GM18507 (cell line): ENCODE measurements at regions not wholly inside any gene's neighbourhood (a gene's known extent, or its start where the extent isn't known, plus 50 kb on each side); places are given as distances from the start of the nearest gene placed in this dataset.

ENCODE experiments used
- DNase-seq: peaks from one replicate; pipeline ENCODE4 v3.0.0; 2011; ENCODE audit warnings: low read depth; ENCODE audit not compliant: insufficient read length; ENCODE audit errors: extremely low spot score
- FAIRE-seq: peaks from 2 replicates; lab custom pipeline; 2011; peaks lifted over from hg19 to GRCh38; lab: Jason Lieb, UNC

DNA sequence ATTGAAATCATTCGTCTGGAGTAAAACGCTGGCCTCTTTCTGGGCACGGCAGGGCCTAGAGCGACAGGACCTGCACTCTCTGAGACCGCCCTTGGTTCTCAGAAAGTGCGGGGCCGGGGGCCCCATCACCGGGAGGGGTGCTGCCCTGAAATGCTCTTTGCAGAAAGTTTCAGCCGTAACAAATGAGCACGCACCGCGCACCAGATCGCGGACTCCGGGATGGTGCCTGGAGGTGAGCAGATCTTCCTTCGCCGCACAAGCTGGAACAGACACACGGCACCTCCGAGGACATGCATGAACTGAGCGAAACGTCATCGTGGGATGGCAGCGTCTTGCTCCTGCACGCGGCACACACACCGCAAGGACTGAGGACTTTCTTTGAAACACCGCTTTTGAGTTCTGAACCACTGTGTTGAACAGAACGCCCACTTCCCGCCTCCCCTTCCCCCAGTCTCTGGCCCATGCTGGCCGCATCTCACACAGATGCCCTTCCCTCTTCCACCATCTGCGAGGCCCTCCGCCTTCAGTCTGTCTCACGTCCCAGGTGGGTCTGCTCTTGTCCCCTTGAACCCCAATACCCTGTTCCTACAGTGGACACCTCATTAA, 538.7 kb upstream of the MGMT start:
- DNase-seq (no peak), FAIRE-seq (no peak)

DNA sequence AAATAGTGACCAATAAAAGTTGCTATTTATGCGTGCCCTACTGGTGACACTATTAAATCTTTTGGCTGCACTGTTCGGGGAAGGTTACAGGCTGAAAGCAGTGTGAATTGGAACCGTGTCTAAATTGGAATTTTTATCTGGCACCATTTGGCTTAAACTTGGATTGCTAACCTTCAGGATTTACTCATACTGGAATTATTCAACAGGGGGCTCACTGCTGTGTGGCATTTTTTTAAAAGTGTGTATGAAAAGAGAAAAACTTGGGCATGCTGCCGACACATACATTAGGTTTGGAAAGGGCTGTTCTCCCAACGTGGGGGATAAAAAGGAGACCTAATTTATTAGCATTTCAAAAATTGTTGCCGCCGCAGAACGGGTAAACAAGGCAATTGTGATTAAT, 537.9 kb upstream of the MGMT start:
- FAIRE-seq (no peak), DNase-seq (no peak)

DNA sequence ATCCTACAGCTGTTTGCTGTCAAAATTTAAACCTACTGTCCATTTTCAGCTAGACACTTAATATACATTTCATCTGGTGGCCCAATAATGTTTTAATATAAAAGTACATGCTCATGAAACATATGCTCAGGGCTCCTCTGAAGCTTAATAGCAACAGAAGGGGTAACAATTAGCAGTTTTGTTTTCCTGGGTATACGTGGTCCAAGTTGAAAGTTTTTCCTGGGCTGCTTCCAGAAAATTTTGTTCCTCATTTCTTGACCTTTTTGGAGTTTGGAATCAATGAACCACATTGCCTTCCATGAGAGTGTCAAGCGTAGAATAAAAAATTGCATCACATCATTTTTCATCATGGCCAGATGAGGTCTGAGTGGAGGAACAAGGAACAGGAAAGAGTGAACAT, 537.3 kb upstream of the MGMT start:
- FAIRE-seq (no peak), DNase-seq (no peak)

DNA sequence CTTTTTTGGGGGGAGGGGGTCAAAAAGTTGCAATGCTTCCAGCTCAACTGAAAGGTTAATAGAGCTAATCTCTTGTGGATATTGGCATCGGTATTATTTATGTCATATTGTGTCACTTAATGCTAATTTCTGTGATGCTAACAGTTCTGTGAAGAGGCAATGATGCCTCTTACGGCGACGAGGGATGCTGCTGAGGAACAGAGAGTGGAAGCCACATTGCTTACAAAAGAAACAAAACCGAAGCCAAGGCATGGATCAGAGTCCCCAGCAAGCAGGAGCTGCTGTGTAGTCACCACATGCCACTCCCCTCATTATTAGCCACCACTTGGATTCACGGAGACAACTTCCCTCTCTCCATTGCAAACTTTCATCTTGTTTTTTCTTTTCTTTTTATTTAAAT, 536.5 kb upstream of the MGMT start:
- FAIRE-seq = no peak
- no peak for DNase-seq

DNA sequence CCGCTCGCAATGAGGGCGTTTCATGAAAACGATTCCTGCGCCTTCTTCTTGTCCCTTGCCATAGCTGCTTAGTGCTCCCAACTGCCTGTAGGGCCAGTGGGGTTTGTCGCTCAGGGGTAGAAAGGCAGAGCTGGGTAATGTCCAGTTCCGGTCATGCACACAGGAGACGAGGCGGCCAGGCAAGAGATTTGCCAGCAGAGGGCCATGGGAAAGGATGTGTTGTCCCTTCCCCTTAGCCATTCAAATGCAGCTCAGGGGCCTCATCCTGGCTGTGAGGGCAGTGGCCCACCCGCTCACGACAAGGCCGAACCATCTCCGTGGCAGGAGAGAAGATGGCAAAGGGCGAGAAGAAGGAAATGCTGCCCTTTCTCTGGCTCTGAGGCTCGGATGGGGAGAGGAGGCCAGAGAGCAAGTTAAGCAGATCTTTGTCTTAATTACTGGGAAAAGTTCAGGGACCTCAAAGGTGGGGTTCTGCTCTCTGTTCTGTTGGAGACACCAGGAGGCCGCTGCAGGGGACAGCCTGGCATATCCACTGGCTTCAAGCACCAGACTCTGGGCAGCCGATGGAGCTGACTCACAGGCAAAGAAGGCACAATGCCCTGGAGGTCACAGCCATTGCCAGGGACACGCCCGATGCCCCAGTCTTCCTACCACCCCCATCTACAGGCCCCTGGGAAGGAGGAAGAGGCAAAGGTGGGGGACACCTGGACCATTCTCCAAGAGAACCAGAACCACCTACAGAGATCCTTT, 534.8 kb upstream of the MGMT start:
- DNase-seq (no peak), FAIRE-seq (no peak)

DNA sequence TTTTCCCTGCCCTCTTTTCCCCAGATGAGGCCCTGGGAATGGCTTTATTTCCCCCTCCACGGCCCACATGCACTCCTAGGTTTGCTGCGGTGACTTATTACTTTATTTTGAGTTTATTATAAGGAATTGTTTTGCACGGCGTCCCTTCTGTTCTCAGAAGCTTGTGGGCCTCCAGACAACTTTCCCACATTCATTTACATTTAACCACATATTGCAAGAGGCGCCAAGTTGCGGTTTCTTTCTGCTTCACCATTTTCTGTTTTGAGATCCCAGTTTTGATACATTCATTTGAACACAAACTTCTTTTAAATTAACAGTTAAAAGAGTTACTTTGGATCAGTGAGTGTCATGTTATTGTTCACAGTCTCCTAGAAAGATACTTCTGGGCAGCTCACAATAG, 532.5 kb upstream of the MGMT start:
- FAIRE-seq (no peak), DNase-seq (no peak)

DNA sequence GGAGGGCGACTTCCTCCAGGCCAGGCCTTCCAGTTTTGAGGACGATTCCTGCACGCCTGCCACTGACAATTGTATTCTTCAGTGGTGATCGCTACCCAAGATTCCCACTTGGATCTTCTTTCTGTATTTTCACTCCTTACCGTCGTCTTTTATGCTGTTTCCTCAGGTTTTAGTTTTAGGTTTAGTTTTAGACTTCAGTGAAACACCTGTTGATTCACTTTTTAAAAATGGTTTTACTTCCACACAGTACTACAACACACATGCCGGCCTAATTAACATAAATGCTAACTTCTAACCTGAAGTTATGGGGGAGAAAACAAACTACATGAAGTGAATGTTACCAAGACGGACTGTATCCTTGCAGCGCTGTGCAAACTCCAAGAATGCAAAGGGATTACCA, 530.6 kb upstream of the MGMT start:
- FAIRE-seq (no peak), DNase-seq (no peak)

DNA sequence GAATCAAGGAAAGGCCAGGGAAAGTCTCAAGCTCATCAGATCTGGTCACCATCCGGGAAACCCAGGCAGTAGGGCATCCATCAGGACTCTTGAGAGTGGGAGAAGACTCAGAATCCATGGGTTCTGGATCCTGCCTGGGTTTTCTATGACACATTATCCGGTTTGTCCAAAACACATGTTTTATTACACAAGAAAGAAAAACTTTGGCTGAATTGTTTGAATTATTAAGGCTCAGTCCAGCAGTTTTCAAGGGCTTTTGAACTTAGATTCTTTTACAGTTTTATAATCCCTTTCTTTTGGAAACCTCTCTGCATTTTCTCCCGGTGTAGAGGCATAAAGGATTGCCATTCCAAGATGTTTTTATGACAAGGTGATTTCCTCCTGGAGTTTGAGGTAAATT, 528.5 kb upstream of the MGMT start:
- FAIRE-seq (no peak), DNase-seq (no peak)

DNA sequence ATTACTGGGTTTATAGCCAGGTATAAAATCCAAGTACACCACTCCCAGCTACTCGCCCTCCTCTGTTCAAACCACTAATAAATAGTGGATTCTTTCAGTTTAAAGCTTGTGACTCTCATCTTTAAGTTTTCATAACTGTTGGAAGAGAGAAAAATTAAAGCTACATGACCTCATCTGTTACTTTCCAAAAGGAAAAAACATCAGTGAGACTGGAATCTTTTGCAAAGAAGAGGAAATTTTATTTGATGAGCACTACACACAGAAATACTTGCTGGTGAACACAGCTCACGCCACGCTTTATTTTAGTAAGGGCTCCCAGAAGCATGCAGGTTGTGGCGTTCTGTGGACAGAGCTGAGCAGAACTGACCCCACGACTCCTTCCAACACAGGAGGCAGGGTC, 527.0 kb upstream of the MGMT start:
- DNase-seq (no peak), FAIRE-seq (no peak)

DNA sequence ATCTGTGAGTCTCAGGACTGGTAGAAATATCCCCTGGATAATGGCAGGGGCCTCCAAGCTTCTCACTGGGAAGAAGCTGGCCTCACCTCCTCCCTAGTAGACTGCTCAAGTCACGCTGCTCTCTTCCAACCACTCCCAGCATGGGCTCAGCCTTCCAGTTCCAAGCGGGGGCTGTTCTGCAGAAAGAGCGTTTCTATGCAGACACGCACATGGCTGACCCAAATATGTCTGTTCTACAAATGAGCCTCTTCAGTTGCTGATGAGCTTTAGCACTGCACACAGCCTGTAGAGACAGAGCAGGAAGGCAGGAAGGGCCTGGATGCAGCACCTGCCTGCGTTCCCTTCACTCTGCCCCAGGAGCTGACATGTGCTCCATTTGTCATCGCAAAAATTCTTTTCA, 523.9 kb upstream of the MGMT start:
- FAIRE-seq (no peak), DNase-seq (no peak)

DNA sequence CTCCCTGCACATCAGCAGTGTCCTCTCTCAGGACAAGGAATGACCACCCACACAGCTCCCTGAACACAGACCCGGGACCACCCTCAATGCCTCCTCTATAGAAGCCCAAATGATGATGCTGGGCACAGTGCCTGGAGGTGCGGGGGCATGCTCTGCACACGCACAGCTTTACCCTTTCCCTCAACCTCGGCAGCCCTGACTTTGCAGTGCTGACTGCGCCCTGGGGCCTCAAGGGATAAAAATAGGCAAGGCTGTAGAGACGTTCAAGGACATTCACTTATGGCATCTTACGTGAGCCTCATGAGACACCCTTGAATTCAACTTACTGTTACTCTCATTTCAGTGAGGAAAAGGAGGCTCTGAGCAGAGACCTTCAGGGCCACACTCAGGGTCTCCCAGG, 521.6 kb upstream of the MGMT start:
- no peak for FAIRE-seq

DNA sequence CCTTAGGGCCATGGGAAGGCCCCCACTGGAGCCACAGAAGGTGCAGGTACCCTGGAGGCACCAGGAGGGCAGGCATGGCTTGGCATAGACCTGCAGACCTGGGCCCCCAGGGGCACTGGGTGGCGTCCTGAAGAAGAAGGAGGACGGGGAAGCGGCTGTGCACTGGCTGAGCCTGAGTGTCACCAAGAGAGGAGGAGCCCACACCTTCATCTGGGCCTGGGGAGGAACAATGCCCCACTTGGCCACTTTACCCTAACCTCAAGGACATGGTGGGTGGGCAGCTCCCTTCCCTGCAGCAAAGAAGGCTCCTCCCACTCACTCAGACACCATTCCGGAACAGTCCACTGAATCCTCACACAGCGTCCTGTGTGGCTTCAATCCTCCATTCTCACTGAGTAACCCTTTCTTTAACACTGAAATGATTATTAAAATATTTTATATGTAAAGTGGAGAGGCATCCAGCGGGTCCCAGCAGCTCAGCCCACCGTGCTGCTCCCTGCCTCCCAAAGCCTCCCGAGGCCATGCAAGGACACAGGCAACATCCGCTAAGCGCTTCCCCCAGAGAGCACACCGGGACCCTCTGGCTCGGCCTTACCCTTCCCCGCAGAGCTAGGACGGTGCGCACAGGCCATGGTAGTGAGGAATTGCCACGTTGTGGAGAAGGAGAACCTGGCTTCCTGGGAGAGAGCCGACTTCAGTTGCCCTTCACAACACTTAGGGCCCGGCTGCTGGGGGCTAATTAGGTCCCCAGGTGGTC, 516.7 kb upstream of the MGMT start:
- DNase-seq (no peak), FAIRE-seq (no peak)

More for the DNA sequence above, 521.6 kb upstream of the MGMT start:
- DNase-seq = no peak

DNA sequence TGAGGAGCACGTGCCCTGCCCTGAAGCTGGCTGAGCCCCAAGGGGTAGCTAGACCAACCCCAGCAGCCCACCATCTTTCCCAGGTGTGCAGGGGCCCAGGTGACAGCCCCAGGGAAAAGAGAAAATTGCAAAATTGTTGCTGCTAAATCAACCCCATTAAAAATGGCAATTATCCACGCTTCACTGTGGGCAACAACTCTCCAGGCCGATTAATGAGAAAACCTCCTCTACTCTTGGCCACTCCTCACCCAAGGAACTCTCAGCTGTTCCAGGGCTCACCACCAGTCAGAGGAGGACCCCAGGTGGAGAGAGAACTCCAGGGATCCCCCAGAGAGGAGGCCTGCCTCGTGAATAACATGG, 516.1 kb upstream of the MGMT start:
- FAIRE-seq (no peak), DNase-seq (no peak)

DNA sequence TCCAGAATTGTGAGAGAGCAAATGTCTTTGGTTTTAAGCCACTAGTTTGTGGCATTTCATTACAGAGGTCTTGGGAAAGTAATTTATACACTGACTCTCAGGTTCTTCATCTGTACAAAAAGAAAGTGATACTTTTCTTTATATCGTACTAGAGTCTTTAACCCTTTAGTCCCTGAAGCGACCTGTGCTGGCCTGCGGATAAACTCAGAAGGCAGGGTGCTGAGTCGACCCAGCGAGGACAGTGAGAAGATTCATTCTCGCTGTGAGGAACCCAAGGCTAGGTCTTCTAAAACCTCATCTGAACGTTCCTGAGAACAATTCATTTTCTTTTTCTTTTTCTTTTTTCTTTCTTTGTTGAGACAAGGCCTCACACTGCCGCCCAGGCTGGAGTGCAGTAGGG, 514.2 kb upstream of the MGMT start:
- DNase-seq (no peak), FAIRE-seq (no peak)

DNA sequence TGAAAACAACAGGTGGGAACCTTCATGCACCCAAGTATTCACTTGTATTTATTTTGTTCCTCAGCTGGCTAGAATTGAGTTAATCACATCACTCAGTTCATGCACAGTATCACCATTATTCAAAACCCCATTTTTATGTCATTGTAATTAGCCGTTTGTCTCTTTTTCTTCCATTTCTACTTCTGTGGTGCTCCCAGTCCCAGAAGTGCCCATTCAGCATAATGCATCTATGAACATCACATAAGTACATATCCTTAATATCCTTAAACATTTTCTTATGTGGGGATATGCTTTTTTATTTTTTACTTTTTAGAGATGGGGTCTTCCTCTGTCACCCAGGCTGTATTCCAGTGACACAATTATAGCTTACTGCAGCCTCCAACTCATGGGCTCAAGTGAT, 510.9 kb upstream of the MGMT start:
- FAIRE-seq = no peak
- DNase-seq = no peak

DNA sequence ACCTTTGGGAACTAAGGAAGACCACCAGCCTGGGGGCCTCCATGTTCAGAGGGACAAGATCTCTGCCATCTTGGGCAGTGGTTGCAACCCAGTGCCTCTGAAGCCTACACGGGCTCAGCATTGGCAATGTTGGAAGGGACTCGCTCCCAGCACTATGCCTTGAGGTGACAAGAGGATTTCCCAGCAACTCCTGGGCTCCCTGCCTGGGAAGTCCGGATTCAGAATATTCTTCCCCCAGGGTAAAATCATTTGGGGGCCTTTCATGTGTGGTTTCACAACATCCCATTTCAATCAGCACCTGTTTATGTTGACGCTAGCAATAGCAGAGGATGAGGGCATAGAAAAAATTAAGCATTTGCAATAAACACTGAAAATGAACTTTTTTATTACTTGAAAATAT, 509.8 kb upstream of the MGMT start:
- DNase-seq = no peak
- no peak for FAIRE-seq

DNA sequence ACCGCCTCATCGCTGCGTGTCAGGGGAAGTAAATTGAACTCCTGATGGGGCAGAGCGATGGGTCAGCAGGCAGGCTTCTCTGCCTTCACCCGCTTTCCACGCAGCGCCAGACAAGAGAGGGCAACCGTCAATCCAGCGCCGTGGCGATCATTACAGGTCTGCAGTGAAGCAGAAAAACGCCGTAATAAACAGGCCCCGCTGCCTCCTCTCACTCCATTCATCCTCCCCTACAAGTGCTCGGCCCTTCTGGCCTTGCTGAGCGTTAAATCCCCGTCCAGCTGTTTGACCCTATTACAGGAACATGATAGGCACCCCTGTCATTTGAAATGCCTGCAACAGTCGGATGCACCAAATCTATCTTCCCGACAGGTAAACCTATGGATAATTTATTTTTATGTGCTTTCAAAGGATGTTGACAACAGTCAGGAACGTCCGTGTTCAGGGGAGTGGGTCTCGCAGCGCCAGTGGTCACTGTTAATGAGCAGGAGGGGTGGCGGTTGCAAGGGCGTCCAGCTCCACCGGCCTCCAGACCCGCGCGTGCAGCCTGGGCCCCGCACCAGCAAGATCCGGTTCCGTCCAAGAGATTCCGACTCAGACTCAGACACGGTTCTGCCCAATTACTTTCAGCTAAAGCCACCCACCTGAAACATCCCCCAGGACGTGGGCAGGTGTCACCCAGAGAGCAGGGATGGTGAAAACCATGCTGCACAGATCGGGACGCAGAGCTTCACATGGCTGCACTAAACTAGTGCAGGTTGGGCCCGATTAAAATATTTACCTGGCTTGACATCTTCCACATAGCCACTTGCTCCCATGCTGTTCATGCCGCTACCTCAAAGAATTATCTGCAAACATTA, 508.0 kb upstream of the MGMT start:
- DNase-seq = no peak
- no peak for FAIRE-seq

DNA sequence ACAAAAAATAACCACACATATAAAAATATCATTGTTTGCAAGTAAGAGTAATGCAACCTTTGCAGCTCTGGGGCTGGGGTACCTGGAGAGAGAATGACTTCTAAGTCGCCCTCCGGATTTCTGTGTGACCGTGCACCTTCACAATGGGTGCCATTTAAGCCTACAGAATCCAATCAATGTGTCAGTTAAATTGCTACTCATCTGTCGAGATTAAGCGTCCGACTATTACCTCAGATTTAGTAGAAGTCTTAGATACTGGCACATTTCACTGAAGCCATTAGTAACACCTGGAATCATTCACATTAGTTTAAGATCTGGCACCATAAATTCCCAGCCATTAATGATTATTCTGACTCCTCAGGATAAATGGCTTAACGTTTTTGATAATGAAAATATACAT, 507.3 kb upstream of the MGMT start:
- no peak for FAIRE-seq
- no peak for DNase-seq

DNA sequence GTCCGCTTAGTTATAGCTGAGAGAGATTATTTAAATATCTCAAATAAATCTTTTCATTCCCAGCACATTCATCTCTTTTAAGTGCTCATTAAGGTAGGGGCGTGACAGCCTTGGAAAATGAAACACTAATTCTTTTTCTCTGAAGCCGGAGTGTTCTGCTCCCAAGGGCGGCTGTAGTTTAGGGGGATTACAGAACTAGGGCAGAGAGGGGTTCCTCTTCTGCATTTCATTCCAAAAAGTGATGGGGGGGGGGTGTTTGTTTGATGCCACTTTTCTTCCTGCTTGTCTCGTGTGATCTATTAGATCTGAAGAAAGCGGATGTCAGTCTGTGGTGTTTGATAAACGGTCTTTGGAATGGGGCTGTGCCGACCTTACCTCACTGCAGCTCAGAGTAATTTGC, 506.5 kb upstream of the MGMT start:
- no peak for FAIRE-seq
- DNase-seq = no peak

DNA sequence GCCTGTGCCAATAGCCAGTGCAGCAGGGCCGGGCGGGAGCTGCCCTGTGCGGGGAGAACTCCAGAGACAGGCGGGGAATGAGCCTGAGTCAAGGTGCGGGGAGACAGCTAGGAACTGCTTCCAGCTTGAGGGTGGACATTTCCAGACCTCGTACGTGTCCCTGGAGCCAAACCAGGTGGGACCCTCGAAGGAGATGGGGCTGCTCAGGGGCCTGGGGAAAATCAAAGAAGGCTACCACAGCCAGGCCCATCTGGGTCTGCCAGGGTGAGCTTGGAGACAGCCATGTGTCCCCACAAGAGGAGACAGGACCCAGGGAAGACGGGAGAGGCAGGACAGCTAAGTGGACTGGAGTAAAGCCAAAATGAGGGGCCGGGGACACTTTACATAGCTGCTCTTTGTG, 504.9 kb upstream of the MGMT start:
- DNase-seq (no peak), FAIRE-seq (no peak)
